HCT116 (cell line): ENCODE measurements at regions not wholly inside any gene's neighbourhood (a gene's known extent, or its start where the extent isn't known, plus 50 kb on each side); places are given as distances from the start of the nearest gene placed in this dataset.

Experiments used
- ATAC-seq: fragments of 200-7000 bp; cut with Tn5 transposase; 2 replicates; pipeline ENCODE4 v1.9.1; 2020; ENCODE audit warnings: mild to moderate bottlenecking, moderate library complexity
- BruUV-seq: library from RNA; stranded (reverse); fragments of 400-500 nt; replicated peaks from 2 replicates; lab custom pipeline; 2021; lab: Mats Ljungman, UMichigan
- CTCF ChIA-PET: fragments of 300-600 bp; sonication (Branson Sonifier 250); formaldehyde crosslinking; loops from one replicate; lab custom pipeline; 2021; ENCODE audit warnings: antibody characterized with exemption; lab: Charles Lee
- POLR2A ChIA-PET: fragments of 300-600, 350-600 bp; sonication (Branson Sonifier 250); formaldehyde crosslinking; loops from one replicate; lab custom pipeline; 2021; ENCODE audit warnings: antibody characterized with exemption; lab: Charles Lee
- RAD21 ChIA-PET, 2 experiments: fragments of 300-600 bp; sonication (Branson Sonifier 250); formaldehyde crosslinking; loops; one replicate each; lab custom pipeline; 2023; ENCODE audit warnings: low total read pairs in 2 of 2; ENCODE audit not compliant: uncharacterized antibody in 2 of 2, unreplicated experiment in 2 of 2, low non-redundant PET in 1 of 2; lab: Charles Lee
- DNase-seq: peaks from one replicate; pipeline ENCODE4 v3.0.0-alpha.2; 2010; ENCODE audit warnings: low read depth, low spot score
- H2AFZ ChIP-seq: fragments of 200-600 bp; shearing (Covaris generic), sonication (generic); 2 replicates; pipeline ENCODE4 v1.6.1; 2017; ENCODE audit warnings: low read depth, mixed run types, mixed read lengths, antibody characterized with exemption, low read length; ENCODE audit not compliant: poor library complexity, severe bottlenecking
- H3K27ac ChIP-seq: 2 replicates; pipeline ENCODE4 v1.5.1; 2012; ENCODE audit warnings: low read depth, low read length
- H3K27me3 ChIP-seq: fragments of 200-600 bp; sonication (generic); 2 replicates; pipeline ENCODE4 v1.6.1; 2016; ENCODE audit warnings: mixed run types, low read length, mixed read lengths; ENCODE audit not compliant: insufficient read depth
- H3K36me3 ChIP-seq, 2 experiments: fragments of 200-500 bp in 1 of 2; fragments of 200-600 bp in 1 of 2; sonication (Bioruptor generic) in 1 of 2; sonication (generic) in 1 of 2; 2 replicates each; pipeline versions ENCODE4 v1.5.1 to v1.6.1; 2014 to 2016; ENCODE audit warnings: low read length in 2 of 2, inconsistent platforms in 1 of 2, mixed read lengths in 1 of 2, mixed run types in 1 of 2; ENCODE audit not compliant: insufficient read depth in 2 of 2, control insufficient read depth in 1 of 2
- H3K4me1 ChIP-seq, 2 experiments: fragments of 200-600 bp in 1 of 2; sonication (generic) in 1 of 2; 2 replicates each; pipeline versions ENCODE4 v1.5.1 to v1.6.1; 2012 to 2017; ENCODE audit warnings: low read length in 2 of 2, inconsistent platforms in 1 of 2, mild to moderate bottlenecking in 1 of 2, mixed read lengths in 1 of 2, mixed run types in 1 of 2, moderate library complexity in 1 of 2; ENCODE audit not compliant: insufficient read depth in 2 of 2, control insufficient read depth in 1 of 2
- H3K4me2 ChIP-seq: fragments of 200-600 bp; sonication (generic); 2 replicates; pipeline ENCODE4 v1.6.1; 2017; ENCODE audit warnings: mixed run types, low read length, mixed read lengths
- H3K4me3 ChIP-seq, 2 experiments: fragments of 200-600 bp in 1 of 2; sonication (generic) in 1 of 2; replicated peaks in 1 of 2; 2 replicates each; pipeline ENCODE4 v1.5.1; 2011 to 2016; ENCODE audit warnings: low read length in 2 of 2, control low read depth in 1 of 2, low read depth in 1 of 2, mild to moderate bottlenecking in 1 of 2, mixed read lengths in 1 of 2, mixed run types in 1 of 2
- H3K79me2 ChIP-seq: fragments of 200-600 bp; sonication (generic); 2 replicates; pipeline ENCODE4 v1.6.1; 2017; ENCODE audit warnings: mild to moderate bottlenecking, mixed run types, low read length, moderate library complexity, mixed read lengths; ENCODE audit not compliant: insufficient read depth
- H3K9ac ChIP-seq: fragments of 200-600 bp; sonication (generic); 2 replicates; pipeline ENCODE4 v1.6.1; 2016; ENCODE audit warnings: low read length, mixed read lengths
- H3K9me2 ChIP-seq: fragments of 200-600 bp; sonication (generic), shearing (Covaris generic); 2 replicates; pipeline ENCODE4 v1.6.1; 2017; ENCODE audit warnings: mixed run types, mild to moderate bottlenecking, moderate library complexity; ENCODE audit not compliant: insufficient read depth
- H3K9me3 ChIP-seq, 2 experiments: fragments of 200-500 bp in 1 of 2; fragments of 200-600 bp in 1 of 2; sonication (Bioruptor generic) in 1 of 2; sonication (generic) in 1 of 2; 2 replicates each; pipeline ENCODE4 v1.6.1; 2014 to 2017; ENCODE audit warnings: low read length in 2 of 2, mixed read lengths in 2 of 2, inconsistent platforms in 1 of 2, low read depth in 1 of 2, mild to moderate bottlenecking in 1 of 2, mixed run types in 1 of 2, moderate library complexity in 1 of 2; ENCODE audit not compliant: control insufficient read depth in 1 of 2, insufficient read depth in 1 of 2
- H4K20me1 ChIP-seq: fragments of 200-600 bp; sonication (generic), shearing (Covaris generic); 2 replicates; pipeline ENCODE4 v1.6.1; 2017; ENCODE audit warnings: mixed run types, mild to moderate bottlenecking, moderate library complexity; ENCODE audit not compliant: insufficient read depth
- ATF3 ChIP-seq: IDR thresholded peaks from 2 replicates; pipeline ENCODE4 v1.6.1; 2012
- CEBPB ChIP-seq: IDR thresholded peaks from 2 replicates; pipeline ENCODE4 v1.6.1; 2012; ENCODE audit warnings: low read depth
- CTCF ChIP-seq, 3 experiments: fragments of 200-600 bp in 1 of 3; sonication (generic) in 1 of 3; IDR thresholded peaks in 2 of 3; conservative IDR thresholded peaks in 1 of 3; 2 replicates each; pipeline ENCODE4 v1.5.1; 2012 to 2017; ENCODE audit warnings: low read depth in 2 of 3, low read length in 2 of 3, antibody characterized with exemption in 1 of 3, borderline replicate concordance in 1 of 3, control low read depth in 1 of 3, mild to moderate bottlenecking in 1 of 3, mixed read lengths in 1 of 3, mixed run types in 1 of 3, moderate library complexity in 1 of 3; ENCODE audit not compliant: insufficient read depth in 1 of 3
- EGR1 ChIP-seq: IDR thresholded peaks from 2 replicates; pipeline ENCODE4 v1.6.1; 2012; ENCODE audit warnings: low read depth
- MAX ChIP-seq: IDR thresholded peaks from 2 replicates; pipeline ENCODE4 v1.6.1; 2012
- POLR2A ChIP-seq: IDR thresholded peaks from 2 replicates; pipeline ENCODE4 v1.7.0; 2011; ENCODE audit warnings: borderline replicate concordance; ENCODE audit not compliant: insufficient read depth, insufficient read length; ENCODE audit errors: extremely low read depth
- SP1 ChIP-seq: IDR thresholded peaks from 2 replicates; pipeline ENCODE4 v1.6.1; 2012; ENCODE audit warnings: low read depth
- SRF ChIP-seq: IDR thresholded peaks from 2 replicates; pipeline ENCODE4 v1.6.1; 2012; ENCODE audit warnings: low read depth
- TCF7L2 ChIP-seq: IDR thresholded peaks from 2 replicates; pipeline ENCODE4 v1.7.0; 2011; ENCODE audit warnings: borderline replicate concordance, inconsistent platforms; ENCODE audit not compliant: insufficient read depth, insufficient read length; ENCODE audit errors: extremely low read depth
- ZBTB33 ChIP-seq: IDR thresholded peaks from 2 replicates; pipeline ENCODE4 v1.6.1; 2011; ENCODE audit warnings: mild to moderate bottlenecking, low read length, moderate library complexity; ENCODE audit not compliant: insufficient replicate concordance; ENCODE audit errors: extremely low read depth
- ZNF274 ChIP-seq: fragments of 200-500 bp; sonication (Bioruptor generic); IDR thresholded peaks from 2 replicates; pipeline ENCODE4 v1.6.1; 2014; ENCODE audit warnings: mild to moderate bottlenecking, low read depth, low read length, inconsistent platforms
- intact Hi-C: fragments of 100-400 bp; cut with micrococcal nuclease; formaldehyde crosslinking; loops from 2 replicates; pipeline ENCODE4 v1.10.0; 2022

- CTCF ChIA-PET, result no interaction called here
- Histone ChIP-seq H3K4me2 (no peak overlapping the region), H3K27ac (no peak overlapping the region), H3K9me3 (peaks cover 0 to 3% of the 10 kb centered on the region in 2 experiments; a peak in 1 of 4 replicates), H3K9ac (no peak overlapping the region), H2AFZ (no peak overlapping the region), H3K27me3 (no peaks in the 10 kb centered on the region), H4K20me1 (no peaks in the 10 kb centered on the region), H3K4me3 (no peak overlapping the region), H3K4me1 (no peaks in the 10 kb centered on the region), H3K9me2 (no peaks in the 10 kb centered on the region), H3K79me2 (no peaks in the 10 kb centered on the region), H3K36me3 (no peaks in the 10 kb centered on the region)
- RAD21 ChIA-PET, result no interaction called here
- TF ChIP-seq ZBTB33 (no peak), ZNF274 (no peak), CTCF (IDR thresholded peaks at IDR 0.05 in 2 of 3, conservative IDR thresholded peaks at IDR 0.05 in 1 of 3; ENCODE audit: borderline replicate concordance in 1 of 3, insufficient read depth in 1 of 3, low read depth in 2 of 3, low read length in 2 of 3) (no peak), ATF3 (no peak), CEBPB (no peak), POLR2A (no peak), SP1 (no peak), EGR1 (no peak), SRF (no peak), MAX (no peak), TCF7L2 (no peak)
- POLR2A ChIA-PET, result no interaction called here
- intact Hi-C loops, result no loop called here
- BruUV-seq, result no TSS peak
- DNase-seq (no peak), ATAC-seq (no peak)
Measured at GRCh38 chr9:81072758-81073157, 616.6 kb downstream of the TLE1 start.
